NOMO-1 treated with DMSO at 0.1 percent for 48 hours (cell line): ENCODE measurements at regions not wholly inside any gene's neighbourhood (a gene's known extent, or its start where the extent isn't known, plus 50 kb on each side); places are given as distances from the start of the nearest gene placed in this dataset.

Source experiments
- DNase-seq: peaks from one replicate; lab custom pipeline; 2025; ENCODE audit not compliant: unreplicated experiment; lab: John Stamatoyannopoulos, UW

- DNase-seq: no peak
These were observed 234.6 kb downstream of the ZEB2 start for GRCh38 chr2:144285324-144285723.

DNA sequence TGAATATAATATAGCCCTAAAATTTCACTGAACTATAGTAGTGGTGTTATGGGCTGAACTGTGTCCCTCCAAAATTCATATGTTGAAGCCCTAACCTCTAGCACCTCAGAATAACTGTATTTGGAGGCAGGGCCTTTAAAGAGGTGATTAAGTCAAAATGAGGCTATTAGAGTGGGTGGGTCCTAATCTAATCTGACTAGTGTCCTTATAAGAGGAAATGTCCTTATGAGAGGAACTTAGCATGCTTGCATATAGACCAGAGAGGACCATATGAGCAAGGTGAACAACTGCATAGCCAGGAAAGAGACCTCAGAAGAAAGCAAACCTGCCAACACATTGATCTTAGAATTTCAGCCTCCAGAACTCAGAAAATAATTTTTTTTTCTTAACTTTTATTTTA is 238.4 kb downstream of the ZEB2 start:
- DNase-seq: no peak

GRCh38 chr2:144280009-144280408 is 239.9 kb downstream of the ZEB2 start:
- no peak for DNase-seq

GRCh38 chr2:144279165-144279564 is 240.8 kb downstream of the ZEB2 start:
- DNase-seq: no peak

DNA sequence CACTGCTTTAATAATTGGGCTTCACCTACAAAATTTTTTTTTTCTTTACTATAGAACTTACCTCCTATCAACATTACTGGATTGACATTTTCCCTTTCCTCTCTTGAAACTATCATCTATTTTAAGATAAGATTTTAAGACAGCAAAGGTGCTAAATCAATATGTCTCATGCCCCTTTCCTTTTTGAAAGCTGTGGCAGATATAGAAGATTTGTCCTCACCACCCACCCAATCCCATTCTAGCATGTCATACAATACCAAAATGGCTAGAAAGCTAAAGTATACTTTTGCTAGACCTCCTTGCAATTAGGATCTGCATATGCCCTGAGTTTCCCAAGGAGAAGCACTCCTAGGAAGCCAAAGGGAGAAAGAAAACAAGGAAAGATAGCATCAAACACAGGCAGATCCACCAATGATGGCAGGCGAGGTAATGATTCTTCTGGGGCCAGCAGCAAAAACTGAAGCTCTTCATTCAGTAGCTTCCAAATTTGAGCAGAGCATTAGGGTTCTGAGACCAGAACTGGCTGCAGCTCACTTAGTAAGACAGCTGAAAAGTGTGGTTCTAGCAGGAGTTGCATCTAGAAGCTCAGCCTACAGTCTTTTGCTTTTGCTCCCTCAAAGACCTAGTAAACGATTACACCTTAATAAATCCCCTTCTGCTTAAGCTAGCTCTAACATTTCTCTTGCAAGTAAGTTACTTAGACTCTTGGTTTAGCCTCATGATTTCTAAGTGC is 242.1 kb downstream of the ZEB2 start:
- no peak for DNase-seq

- no peak for DNase-seq
These were observed 244.6 kb downstream of the ZEB2 start for GRCh38 chr2:144275340-144275739.

DNA sequence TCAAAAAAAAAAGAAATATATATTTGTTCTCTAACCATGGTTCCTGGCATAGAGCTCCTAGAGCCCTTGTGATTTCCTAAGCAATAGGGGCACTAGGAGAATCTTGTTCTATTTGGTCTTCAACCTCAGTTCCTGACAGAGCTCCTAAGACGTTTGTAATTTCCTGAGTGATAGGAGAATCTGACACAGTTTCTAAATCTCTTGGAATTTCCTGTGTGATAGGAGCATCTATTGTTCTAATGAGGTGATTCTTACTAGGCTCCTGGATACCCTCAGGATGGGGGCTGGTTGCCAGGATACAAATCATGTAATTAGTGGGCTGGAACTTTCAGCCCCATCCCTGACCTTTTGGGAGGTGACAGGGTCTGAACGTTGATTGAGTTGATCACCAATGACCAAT is 245.8 kb downstream of the ZEB2 start:
- no peak for DNase-seq

GRCh38 chr2:144270951-144271350 is 249.0 kb downstream of the ZEB2 start:
- no peak for DNase-seq

DNA sequence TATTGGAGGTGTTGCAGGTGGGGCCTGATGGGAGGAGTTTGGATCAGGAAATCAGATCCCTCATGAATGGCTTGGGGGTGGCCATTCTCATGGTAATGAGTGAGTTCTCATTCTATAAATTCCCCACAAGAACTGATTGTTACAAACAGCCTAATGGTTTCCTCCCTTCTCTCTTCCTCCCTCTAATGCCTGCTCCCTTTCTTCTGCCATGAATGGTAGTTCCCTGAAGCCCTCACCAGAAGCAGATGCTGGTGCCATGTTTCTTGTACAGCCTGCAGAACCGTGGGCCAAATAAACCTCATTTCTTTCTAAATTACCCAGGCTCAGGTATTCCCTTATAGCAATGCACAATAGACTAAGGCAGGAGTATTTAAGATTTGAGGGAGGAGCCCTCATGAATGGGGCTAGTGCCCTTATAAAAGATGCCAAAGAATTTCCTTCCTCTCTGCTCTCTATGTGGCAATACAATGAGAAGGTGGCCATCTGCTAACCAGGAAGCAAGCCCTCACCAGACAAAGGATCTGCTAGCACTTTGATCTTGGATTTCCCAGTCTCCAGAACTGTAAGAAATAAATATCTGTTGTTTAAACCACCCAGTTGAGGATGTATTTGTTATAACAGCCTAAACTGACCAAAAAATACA is 251.8 kb downstream of the ZEB2 start:
- DNase-seq: no peak

GRCh38 chr2:144267239-144267638 is 252.7 kb downstream of the ZEB2 start:
- DNase-seq: no peak

- no peak for DNase-seq
These were observed 254.3 kb downstream of the ZEB2 start for GRCh38 chr2:144265654-144266053.

DNA sequence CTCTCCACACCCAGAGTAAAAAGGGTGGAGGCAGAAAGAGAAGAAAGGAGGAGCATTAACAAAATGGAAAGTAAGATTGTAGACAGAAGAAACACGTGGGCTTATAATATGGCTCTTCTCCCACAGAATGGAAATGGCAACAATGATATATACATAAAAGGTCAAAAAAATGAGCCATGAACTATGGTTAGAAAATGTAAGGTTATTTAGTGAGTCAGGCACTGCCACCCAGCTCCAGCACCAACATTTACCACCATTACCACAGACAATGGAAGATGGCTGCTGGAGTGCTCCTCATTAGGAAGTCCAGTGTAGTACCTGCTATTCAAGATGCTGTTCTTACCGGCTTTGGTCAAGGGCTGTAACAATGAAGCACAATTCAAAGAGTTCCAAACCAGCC is 258.0 kb downstream of the ZEB2 start:
- DNase-seq: no peak

DNA sequence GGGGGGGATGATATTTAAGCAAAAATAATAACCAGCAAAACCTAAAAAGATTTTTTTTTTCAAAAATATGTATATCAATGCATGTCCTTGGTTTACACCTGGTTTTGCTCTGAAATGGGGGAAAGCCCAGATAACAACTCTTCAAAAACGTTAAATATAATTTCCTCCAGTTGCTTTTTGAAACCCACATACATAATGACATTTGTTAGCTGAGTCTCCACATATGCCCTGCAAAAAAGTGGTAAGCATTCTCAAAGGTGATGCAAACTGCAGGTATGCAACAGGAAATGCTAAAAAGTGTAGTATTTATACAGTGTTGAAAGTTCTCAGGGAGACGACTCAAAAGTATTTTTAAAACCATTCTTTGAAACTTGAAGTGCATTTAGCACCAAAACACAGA is 258.6 kb downstream of the ZEB2 start:
- no peak for DNase-seq

DNA sequence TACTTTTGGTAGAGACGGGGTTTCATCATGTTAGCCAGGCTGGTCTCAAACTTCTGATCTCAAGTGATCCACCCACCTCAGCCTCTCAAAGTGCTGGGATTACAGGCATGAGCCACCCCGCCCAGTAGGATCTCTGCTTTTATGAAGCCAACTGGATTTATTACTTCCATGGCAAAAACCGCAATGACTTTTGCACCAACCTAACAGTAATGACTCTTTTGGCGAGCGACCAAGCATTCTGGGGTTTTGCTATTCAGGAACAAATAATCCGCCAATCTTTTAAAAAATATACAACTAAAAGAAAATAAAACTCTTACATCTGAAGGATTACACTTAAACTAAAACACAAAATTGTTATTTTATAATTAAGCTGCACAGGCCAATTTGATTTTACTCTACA is 260.6 kb downstream of the ZEB2 start:
- DNase-seq: no peak

- no peak for DNase-seq
These were observed 261.8 kb downstream of the ZEB2 start for GRCh38 chr2:144258154-144258553.

GRCh38 chr2:144256996-144257707 is 262.8 kb downstream of the ZEB2 start:
- peak; percentile 72 for DNase-seq

DNA sequence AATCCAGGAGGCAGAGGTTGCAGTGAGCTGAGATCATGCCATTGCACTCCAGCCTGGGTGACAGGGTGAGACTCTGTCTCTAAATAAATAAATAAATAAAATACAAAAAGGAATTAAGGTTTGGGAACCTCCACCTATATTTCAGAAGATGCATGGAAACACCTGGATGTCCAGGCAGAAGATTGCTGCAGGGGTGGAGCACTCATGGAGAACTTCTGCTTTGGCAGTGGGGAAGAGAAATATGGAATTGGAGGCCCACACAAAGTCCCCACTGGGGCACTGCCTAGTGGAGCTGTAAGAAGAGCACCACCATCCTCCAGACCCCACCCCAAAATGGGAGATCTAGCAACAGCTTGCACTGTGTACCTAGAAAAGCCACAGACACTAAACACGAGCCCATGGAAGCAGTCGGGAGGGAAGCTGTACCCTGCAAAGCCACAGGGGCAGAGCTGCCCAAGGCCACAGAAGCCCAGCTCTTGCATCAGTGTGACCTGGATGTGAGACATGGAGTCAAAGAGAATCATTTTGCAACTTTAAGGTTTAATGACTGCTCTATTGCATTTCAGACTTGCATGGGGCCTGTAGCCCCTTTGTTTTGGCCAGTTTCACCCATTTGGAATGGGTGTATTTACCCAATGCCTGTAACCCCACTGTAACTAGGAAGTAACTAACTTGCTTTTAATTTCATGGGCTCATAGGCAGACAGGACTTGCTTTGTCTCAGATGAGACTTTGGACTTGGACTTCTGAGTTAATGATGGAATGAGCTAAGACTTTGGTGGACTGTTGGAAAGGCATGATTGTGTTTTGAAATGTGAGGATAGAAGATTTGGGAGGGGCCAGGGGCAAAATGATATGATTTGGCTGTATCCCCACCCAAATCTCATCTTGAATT is 265.3 kb downstream of the ZEB2 start:
- DNase-seq: no peak

- no peak for DNase-seq
These were observed 266.2 kb downstream of the ZEB2 start for GRCh38 chr2:144253743-144254142.

GRCh38 chr2:144252694-144253093 is 267.2 kb downstream of the ZEB2 start:
- DNase-seq: no peak

DNA sequence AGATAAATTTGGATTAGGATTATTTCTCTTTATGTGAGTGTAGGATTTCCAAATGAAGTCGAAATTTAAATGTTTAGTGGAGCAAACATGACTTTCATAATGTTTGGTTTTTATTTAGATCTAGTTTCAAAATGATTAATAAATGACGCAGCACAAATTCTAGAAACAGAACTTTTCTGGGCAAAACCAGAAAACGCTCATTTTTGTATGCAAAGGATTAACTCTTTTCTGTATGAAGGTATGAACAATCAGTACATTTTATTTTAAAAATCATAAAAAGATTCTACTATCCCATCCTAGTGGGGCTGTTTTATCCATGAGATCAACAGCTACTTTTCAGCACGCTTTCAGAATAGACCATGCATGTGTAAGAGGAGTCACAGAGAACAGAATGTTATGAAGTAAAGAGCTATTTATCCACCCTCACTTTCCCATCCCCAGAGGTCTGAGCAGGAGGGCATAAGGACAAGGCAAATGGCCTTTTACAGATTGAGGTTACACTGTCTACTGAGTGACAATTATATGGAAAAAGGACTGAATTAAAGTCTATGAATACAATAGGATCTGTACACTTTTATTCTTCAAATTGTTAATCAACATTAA is 270.8 kb downstream of the ZEB2 start:
- no peak for DNase-seq
